Psoas muscle (tissue), 7 donors: ENCODE measurements at regions not wholly inside any gene's neighbourhood (a gene's known extent, or its start where the extent isn't known, plus 50 kb on each side); places are given as distances from the start of the nearest gene placed in this dataset.

ENCODE experiments used
- ATAC-seq, 4 donors: fragments of 200-7000 bp; cut with Tn5 transposase; one replicate each; pipeline ENCODE4 v1.9.1; 2020; ENCODE audit warnings: moderate library complexity in 3 of 4, mild to moderate bottlenecking in 2 of 4
- DNase-seq, 2 donors: peaks; one replicate each; pipeline ENCODE4 v3.0.0-alpha.2; 2020
- H3K27ac ChIP-seq: fragments of 200-600 bp; one replicate; pipeline ENCODE4 v1.8.0; 2022
- H3K27me3 ChIP-seq, 3 donors: fragments of 200-600 bp in 1 of 3; one replicate each; pipeline versions ENCODE4 v1.6.1 to v1.8.0; 2013 to 2022; ENCODE audit warnings: low read length in 2 of 3, mild to moderate bottlenecking in 2 of 3, moderate library complexity in 1 of 3; ENCODE audit not compliant: insufficient read depth in 3 of 3
- H3K36me3 ChIP-seq, 2 donors: fragments of 200-600 bp in 1 of 2; one replicate each; pipeline versions ENCODE4 v1.6.1 to v1.8.0; 2013 to 2022; ENCODE audit warnings: low read depth in 1 of 2, mild to moderate bottlenecking in 1 of 2, moderate library complexity in 1 of 2; ENCODE audit not compliant: insufficient read depth in 1 of 2
- H3K4me1 ChIP-seq: fragments of 200-600 bp; one replicate; pipeline ENCODE4 v1.8.0; 2022
- H3K4me3 ChIP-seq: fragments of 200-600 bp; one replicate; pipeline ENCODE4 v1.8.0; 2022; ENCODE audit warnings: mild to moderate bottlenecking
- H3K9me3 ChIP-seq: fragments of 200-600 bp; one replicate; pipeline ENCODE4 v1.8.0; 2022
- WGBS, 3 donors: extraction: QIAGEN DNeasy Blood & Tissue Kit; methylation state at CpG; one replicate each; pipeline versions ENCODE4 v1.1.6 to v1.1.7; 2013; 5-methylcytosine and 5-hydroxymethylcytosine counted together
- intact Hi-C, 2 donors: fragments of 100-400 bp; cut with DNase I; formaldehyde crosslinking; loops; one replicate each; pipeline versions ENCODE4 v1.11.0 to v1.14.2; 2022
- TF ChIP-seq, protein P1 (sequence below): fragments of 200-600 bp; IDR thresholded peaks from one replicate; pipeline ENCODE4 v1.8.0; 2022; ENCODE audit warnings: antibody characterized with exemption
- donor health status: healthy with polysubstance abuse.
- donor health status: DM: no; HTN: no; CAD: no; lungs with moderate emphysema.
- donor health status: Bipolar disorder and iron deficiency.
- donor health status: healthy.
- donor health status: DM: yes; HTN: yes; CAD: no.
- donor health status: DM: no; HTN: no; CAD: no.
- donor health status: DM: yes; HTN: yes; CAD: no.

DNA sequence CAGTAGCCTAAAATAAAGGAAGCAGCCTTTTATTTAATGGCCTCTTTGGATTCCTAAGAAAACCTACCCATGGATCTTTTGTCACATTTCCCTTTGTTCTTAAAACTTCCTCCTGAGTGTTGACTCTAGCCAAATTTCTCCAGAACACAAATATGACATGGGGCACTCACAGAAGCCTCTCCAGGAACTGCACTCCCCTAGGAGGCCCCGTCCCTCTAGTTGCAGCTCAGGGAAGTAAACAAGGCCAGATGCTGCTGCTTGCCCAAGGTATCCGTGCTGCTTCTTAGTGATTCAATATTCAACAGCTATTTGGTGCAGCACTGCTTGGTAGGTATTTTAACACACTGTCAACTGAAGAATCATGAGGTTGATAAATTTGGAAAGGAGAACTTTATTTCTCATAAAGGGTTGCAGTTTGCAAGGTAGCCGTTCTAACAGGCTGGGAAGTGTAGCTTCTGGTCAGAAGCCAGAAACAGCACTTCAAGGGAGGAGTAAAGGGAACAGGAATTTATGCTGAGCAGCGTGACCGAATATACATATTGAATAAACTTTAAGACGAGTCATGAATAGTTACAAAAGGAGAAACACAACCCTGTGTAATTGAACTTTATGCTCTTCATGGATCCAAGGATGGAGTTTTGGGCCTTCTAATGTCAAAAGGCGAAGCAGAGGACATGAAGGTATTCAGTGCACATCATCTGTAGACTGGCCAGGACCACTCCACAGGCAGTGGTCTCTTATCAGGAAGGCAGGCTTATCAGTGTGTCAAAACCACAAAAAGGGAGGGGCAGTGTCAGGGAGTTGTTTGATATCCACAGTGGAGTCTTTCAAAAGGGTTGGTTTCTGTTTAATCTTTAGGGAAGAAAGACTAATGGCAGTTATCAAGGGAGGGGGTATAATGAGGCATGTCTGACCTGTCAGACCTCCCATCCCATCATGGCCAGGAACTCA lies 63.3 kb downstream of the CD24 start:
- H3K9me3 ChIP-seq: peaks cover 4% of the 10 kb centered on the region
- WGBS, 3 donors: 61 to 66% (median 61%) methylated on average over 7 of the region's 7 CpGs
- H3K36me3 ChIP-seq: no peaks in the 10 kb centered on the region
- TF ChIP-seq, protein P1, sequence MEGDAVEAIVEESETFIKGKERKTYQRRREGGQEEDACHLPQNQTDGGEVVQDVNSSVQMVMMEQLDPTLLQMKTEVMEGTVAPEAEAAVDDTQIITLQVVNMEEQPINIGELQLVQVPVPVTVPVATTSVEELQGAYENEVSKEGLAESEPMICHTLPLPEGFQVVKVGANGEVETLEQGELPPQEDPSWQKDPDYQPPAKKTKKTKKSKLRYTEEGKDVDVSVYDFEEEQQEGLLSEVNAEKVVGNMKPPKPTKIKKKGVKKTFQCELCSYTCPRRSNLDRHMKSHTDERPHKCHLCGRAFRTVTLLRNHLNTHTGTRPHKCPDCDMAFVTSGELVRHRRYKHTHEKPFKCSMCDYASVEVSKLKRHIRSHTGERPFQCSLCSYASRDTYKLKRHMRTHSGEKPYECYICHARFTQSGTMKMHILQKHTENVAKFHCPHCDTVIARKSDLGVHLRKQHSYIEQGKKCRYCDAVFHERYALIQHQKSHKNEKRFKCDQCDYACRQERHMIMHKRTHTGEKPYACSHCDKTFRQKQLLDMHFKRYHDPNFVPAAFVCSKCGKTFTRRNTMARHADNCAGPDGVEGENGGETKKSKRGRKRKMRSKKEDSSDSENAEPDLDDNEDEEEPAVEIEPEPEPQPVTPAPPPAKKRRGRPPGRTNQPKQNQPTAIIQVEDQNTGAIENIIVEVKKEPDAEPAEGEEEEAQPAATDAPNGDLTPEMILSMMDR: no peak
- H3K27me3 ChIP-seq: no peaks in the 10 kb centered on the region
- no peak overlapping the region for H3K4me3 ChIP-seq
- DNase-seq (no peak), ATAC-seq (no peak)
- no peak overlapping the region for H3K27ac ChIP-seq
- H3K4me1 ChIP-seq: no peaks in the 10 kb centered on the region
- intact Hi-C loops: no loop called here

DNA sequence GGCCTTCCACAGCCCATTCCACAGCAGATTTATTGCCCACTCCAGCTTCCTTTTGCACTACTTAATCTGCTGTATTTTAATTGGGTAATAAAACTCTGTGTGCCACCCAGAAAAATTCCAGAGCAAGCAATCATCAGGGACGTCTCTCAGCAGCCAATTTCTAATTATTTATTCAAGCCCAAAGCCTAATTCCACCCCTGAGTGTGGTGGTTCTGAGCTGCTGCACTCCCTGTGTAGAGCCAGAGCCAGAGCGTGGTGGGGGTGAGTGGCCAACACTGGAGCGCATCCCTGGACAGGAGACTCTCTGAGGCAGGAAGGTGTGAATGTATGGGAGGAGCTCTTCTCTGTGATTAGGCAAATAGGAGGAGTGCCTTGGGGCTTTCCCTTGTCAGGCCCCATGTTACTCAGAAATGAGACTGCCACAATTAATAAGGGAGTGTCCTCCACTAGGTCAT lies 66.1 kb downstream of the CD24 start:
- WGBS, 3 donors: 49 to 63% (median 51%) methylated on average over 3 of the region's 3 CpGs
- ATAC-seq (no peak), DNase-seq (no peak)

DNA sequence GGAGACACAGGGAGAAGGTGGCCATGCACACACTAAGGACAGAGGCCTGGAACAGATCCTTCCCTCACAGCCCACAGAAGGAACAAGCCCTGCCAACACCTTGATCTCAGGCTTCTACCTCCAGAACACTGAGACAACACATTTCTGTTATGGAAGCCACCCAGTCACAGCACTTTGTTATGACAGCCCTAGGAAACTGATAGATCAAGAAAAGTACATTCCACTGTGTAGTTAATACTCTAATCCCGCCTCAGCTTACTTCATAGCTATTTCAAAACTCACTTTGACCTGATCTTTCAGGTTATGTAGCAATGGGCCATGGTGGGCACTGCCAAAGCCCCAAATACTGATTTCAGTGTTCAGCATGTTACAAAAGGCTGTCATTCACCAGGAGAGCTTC lies 66.8 kb downstream of the CD24 start:
- DNase-seq (no peak), ATAC-seq (no peak)
- TF ChIP-seq, protein P1: no peak
- Histone ChIP-seq H3K27me3 (no peaks in the 10 kb centered on the region), H3K27ac (no peak overlapping the region), H3K9me3 (no peaks in the 10 kb centered on the region), H3K36me3 (no peaks in the 10 kb centered on the region), H3K4me1 (no peaks in the 10 kb centered on the region), H3K4me3 (no peak overlapping the region)
- 70 to 81% (median 76%) methylated on average over 1 of the region's 1 CpG for WGBS, 3 donors
- intact Hi-C loops: no loop called here

More for the DNA sequence above, 66.1 kb downstream of the CD24 start:
- Histone ChIP-seq H3K36me3 (no peaks in the 10 kb centered on the region), H3K27me3 (no peaks in the 10 kb centered on the region), H3K9me3 (no peaks in the 10 kb centered on the region), H3K4me1 (no peaks in the 10 kb centered on the region), H3K27ac (no peak overlapping the region), H3K4me3 (no peak overlapping the region)
- intact Hi-C loops: no loop called here
- TF ChIP-seq, protein P1: no peak

DNA sequence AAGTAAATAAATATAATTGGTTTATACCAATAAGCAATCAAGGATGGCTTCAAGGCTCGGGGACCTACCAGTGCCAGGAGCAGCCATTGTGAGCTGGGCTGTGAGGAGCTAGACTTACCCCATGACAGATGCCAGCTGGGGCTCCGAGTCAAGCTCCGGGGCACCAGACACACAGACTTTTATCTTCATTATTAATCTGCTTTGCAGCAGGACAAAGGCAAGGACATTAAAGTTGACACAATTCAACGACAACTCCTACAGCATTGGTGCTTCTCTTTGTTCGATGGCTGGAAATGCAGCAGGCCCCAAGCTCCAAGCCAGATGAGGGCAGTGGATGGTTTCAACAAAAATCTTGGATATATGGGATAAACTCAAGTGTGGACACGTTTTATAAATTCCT lies 68.3 kb downstream of the CD24 start:
- DNase-seq (no peak), ATAC-seq (no peak)

More for the DNA sequence above, 68.3 kb downstream of the CD24 start:
- TF ChIP-seq, protein P1: no peak
- 78 to 82% (median 81%) methylated on average over 6 of the region's 6 CpGs for WGBS, 3 donors
- Histone ChIP-seq H3K27ac (no peak overlapping the region), H3K9me3 (peaks cover 7% of the 10 kb centered on the region), H3K4me1 (no peaks in the 10 kb centered on the region), H3K36me3 (no peaks in the 10 kb centered on the region), H3K4me3 (no peak overlapping the region), H3K27me3 (no peaks in the 10 kb centered on the region)
- intact Hi-C loops: no loop called here
